ENCODE measurements at regions not wholly inside any gene's neighbourhood (a gene's known extent, or its start where the extent isn't known, plus 50 kb on each side); places are given as distances from the start of the nearest gene placed in this dataset.

DNA sequence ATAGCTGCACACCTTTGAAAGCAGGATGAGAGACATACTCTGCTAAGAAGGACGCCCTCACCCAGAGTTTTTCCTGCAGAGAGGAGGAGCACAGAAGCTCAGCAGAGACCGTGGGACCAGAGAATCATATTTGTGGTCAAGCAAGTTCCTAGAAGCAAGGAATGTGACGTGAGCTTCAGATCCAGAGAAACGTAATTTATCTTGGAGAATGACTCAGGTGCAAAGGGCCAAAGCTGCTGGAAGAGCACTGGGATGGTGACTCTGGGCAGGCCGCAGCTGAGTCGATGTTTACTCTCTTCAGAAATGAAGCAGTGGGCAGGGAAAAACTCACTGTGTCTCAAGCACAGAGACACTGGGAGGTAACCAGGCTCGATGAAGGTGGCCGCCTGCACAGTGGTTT, 50.1 kb upstream of the IGFBP2 start:
- H3K27me3 Mint-ChIP-seq (ENCODE audit: insufficient read depth, low read depth, poor library complexity) = peaks cover 3% of the 10 kb centered on the region
- Histone ChIP-seq H3K9me2 (ENCODE audit: insufficient read depth) (peaks cover 12% of the 10 kb centered on the region), H3K27ac (ENCODE audit: low read depth) (no peak overlapping the region), H4K20me1 (replicated peaks; ENCODE audit: insufficient read depth) (no peaks in the 10 kb centered on the region), H3K4me2 (no peak overlapping the region), H3K4me3 (no peak overlapping the region), H2AFZ (no peak overlapping the region), H3F3A (replicated peaks; ENCODE audit: low read depth) (no peaks in the 10 kb centered on the region), H3K27me3 (ENCODE audit: insufficient read depth) (no peaks in the 10 kb centered on the region), H3K79me2 (replicated peaks; ENCODE audit: insufficient read depth) (no peaks in the 10 kb centered on the region), H3K36me3 (ENCODE audit: insufficient read depth) (no peaks in the 10 kb centered on the region), H3K4me1 (ENCODE audit: insufficient read depth) (0 out of 2 replicates have a peak, but pooled peaks cover 5% of the 10 kb centered on the region)
- no peak overlapping the region for H3K27ac Mint-ChIP-seq
- TF ChIP-seq NANOG (IDR thresholded peaks at IDR 0.05; ENCODE audit: borderline replicate concordance) (no peak), EZH2phosphoT487 (IDR thresholded peaks at IDR 0.05; ENCODE audit: unreplicated experiment) (no peak), CREB1 (CRISPR knock-in tag; IDR thresholded peaks at IDR 0.05; ENCODE audit: low read depth) (no peak), STAT1 (IDR thresholded peaks at IDR 0.05; ENCODE audit: unreplicated experiment) (no peak)
- peaks cover 4% of the 10 kb centered on the region; the same call in 1 of the 3 replicates for H3K36me3 Mint-ChIP-seq (ENCODE audit: low read depth)
- no peak overlapping the region for H3K4me3 Mint-ChIP-seq
- peaks cover 9% of the 10 kb centered on the region; the same call in 2 of the 3 replicates for H3K9me3 Mint-ChIP-seq
- DNase-seq (ENCODE audit: low spot score) (no peak), ATAC-seq (no peak)
- H3K4me1 Mint-ChIP-seq = peaks cover 7% of the 10 kb centered on the region
